Pancreas (tissue), 10 donors: ENCODE measurements at regions not wholly inside any gene's neighbourhood (a gene's known extent, or its start where the extent isn't known, plus 50 kb on each side); places are given as distances from the start of the nearest gene placed in this dataset.
"Not testable (repeated sequence)": the region's sequence is repeated elsewhere in the genome, so short reads cannot be mapped to it uniquely, and the experiment has no call there.

Source experiments
- ATAC-seq, 4 donors: fragments of 200-7000 bp; cut with Tn5 transposase; one replicate each; pipeline versions ENCODE4 v1.8.0 to v1.9.1; 2020; ENCODE audit warnings: mild to moderate bottlenecking in 4 of 4, moderate library complexity in 4 of 4
- DNase-seq, 6 donors: peaks; one replicate each; pipeline ENCODE4 v3.0.0-alpha.2; 2020
- FAIRE-seq: peaks from 2 replicates; lab custom pipeline; 2012; peaks lifted over from hg19 to GRCh38; lab: Jason Lieb, UNC
- H3K27ac ChIP-seq, 4 donors: fragments of 200-600 bp; sonication (generic); 1 replicate in 3 of 4; 2 replicates in 1 of 4; pipeline versions ENCODE4 v1.5.0 to v1.8.0; 2020
- H3K27me3 ChIP-seq, 4 donors: fragments of 200-600 bp; one replicate each; pipeline ENCODE4 v1.8.0; 2021
- H3K36me3 ChIP-seq, 3 donors: fragments of 200-600 bp; sonication (generic) in 1 of 3; one replicate each; pipeline versions ENCODE4 v1.5.0 to v1.8.0; 2020 to 2021
- H3K4me1 ChIP-seq, 3 donors: fragments of 200-600 bp; one replicate each; pipeline ENCODE4 v1.8.0; 2021
- H3K4me3 ChIP-seq, 4 donors: fragments of 200-600 bp; sonication (generic) in 2 of 4; one replicate each; pipeline versions ENCODE4 v1.5.0 to v1.8.0; 2020 to 2021
- H3K9me3 ChIP-seq, 4 donors: fragments of 200-600 bp; one replicate each; pipeline ENCODE4 v1.8.0; 2021
- CTCF ChIP-seq, 4 donors: fragments of 200-600 bp; sonication (generic) in 3 of 4; IDR thresholded peaks; one replicate each; pipeline versions ENCODE4 v1.5.0 to v1.8.0; 2021; ENCODE audit warnings: antibody characterized with exemption in 4 of 4
- WGBS, 2 donors: extraction: QIAGEN DNeasy Blood & Tissue Kit; methylation state at CpG; one replicate each; pipeline ENCODE4 v1.1.7; 2013; 5-methylcytosine and 5-hydroxymethylcytosine counted together
- intact Hi-C, 3 donors: fragments of 100-400 bp; cut with DNase I; formaldehyde crosslinking; loops; one replicate each; pipeline versions ENCODE4 v1.11.1 to v1.14.2; 2022
- donor health status: healthy with polysubstance abuse.
- donor health status: DM: no; HTN: no; CAD: no; lungs with moderate emphysema.
- donor health status: DM: no; HTN: no; CAD: no.
- donor health status: control.
- donor health status: control.
- donor health status: Bipolar disorder and iron deficiency.
- donor health status: DM: yes; HTN: yes; CAD: no.
- donor health status: DM: no; HTN: no; CAD: no.
- donor health status: DM: no; HTN: no; CAD: no.
- donor health status: DM: yes; HTN: yes; CAD: no.

GRCh38 chr4:8976466-8977128 is 105.0 kb upstream of the HMX1 start:
- H3K4me3 ChIP-seq, DNase-seq, H3K36me3 ChIP-seq, H3K27ac ChIP-seq, H3K27me3 ChIP-seq, intact Hi-C loops, H3K4me1 ChIP-seq, FAIRE-seq, ATAC-seq, H3K9me3 ChIP-seq: not testable (repeated sequence)
- WGBS, 2 donors = 57 to 61% methylated on average over 24 of the region's 24 CpGs

- H3K27ac ChIP-seq, ATAC-seq, DNase-seq, H3K27me3 ChIP-seq, H3K4me1 ChIP-seq, intact Hi-C loops, H3K36me3 ChIP-seq, H3K9me3 ChIP-seq, H3K4me3 ChIP-seq: not testable (repeated sequence)
- peak; percentile 85 for FAIRE-seq
- 72 to 83% methylated on average over 7 of the region's 7 CpGs for WGBS, 2 donors
These were observed 101.0 kb upstream of the HMX1 start for GRCh38 chr4:8972635-8973034.

GRCh38 chr4:8965896-8966295 is 94.3 kb upstream of the HMX1 start:
- DNase-seq, H3K4me3 ChIP-seq, H3K27me3 ChIP-seq, intact Hi-C loops, H3K9me3 ChIP-seq, ATAC-seq, H3K4me1 ChIP-seq, FAIRE-seq, H3K27ac ChIP-seq, H3K36me3 ChIP-seq: not testable (repeated sequence)
- WGBS, 2 donors = 75 to 85% methylated on average over 15 of the region's 15 CpGs

GRCh38 chr4:8964201-8964788 is 92.7 kb upstream of the HMX1 start:
- ATAC-seq, H3K36me3 ChIP-seq, FAIRE-seq, H3K9me3 ChIP-seq, H3K27ac ChIP-seq, H3K4me1 ChIP-seq, H3K27me3 ChIP-seq, intact Hi-C loops: not testable (repeated sequence)
- H3K4me3 ChIP-seq = peak overlapping the region in 1 of 4 donors; percentile 7
- peak in 4 of 6 donors; percentile 20 to 63 (median 34) for DNase-seq
- 5% methylated on average over 20 to 40 of the region's 40 CpGs for WGBS, 2 donors

- not testable (repeated sequence) for DNase-seq, H3K4me3 ChIP-seq
These were observed 91.9 kb upstream of the HMX1 start for GRCh38 chr4:8963533-8963932.

GRCh38 chr4:8961343-8961742 is 89.7 kb upstream of the HMX1 start:
- H3K4me1 ChIP-seq, H3K27me3 ChIP-seq, H3K36me3 ChIP-seq, ATAC-seq, H3K9me3 ChIP-seq, intact Hi-C loops, H3K4me3 ChIP-seq, FAIRE-seq, H3K27ac ChIP-seq: not testable (repeated sequence)
- peak; percentile 51 to 89 (median 78) for DNase-seq
- 5 to 6% methylated on average over 11 of the region's 11 CpGs for WGBS, 2 donors
- TF ChIP-seq CTCF (IDR thresholded peaks at IDR 0.05) = peak; percentile 23 to 47 (median 40)

More at GRCh38 chr4:8963533-8963932, 91.9 kb upstream of the HMX1 start:
- H3K4me1 ChIP-seq, intact Hi-C loops, H3K27ac ChIP-seq, H3K9me3 ChIP-seq, ATAC-seq, H3K36me3 ChIP-seq, FAIRE-seq, H3K27me3 ChIP-seq: not testable (repeated sequence)
- 1 to 2% methylated on average over 20 to 40 of the region's 41 CpGs for WGBS, 2 donors

- DNase-seq, FAIRE-seq, H3K27me3 ChIP-seq, ATAC-seq, H3K4me1 ChIP-seq, H3K4me3 ChIP-seq, H3K27ac ChIP-seq, intact Hi-C loops, H3K36me3 ChIP-seq, H3K9me3 ChIP-seq: not testable (repeated sequence)
- WGBS, 2 donors = 45 to 60% methylated on average over 16 to 18 of the region's 18 CpGs
These were observed 87.8 kb upstream of the HMX1 start for GRCh38 chr4:8959471-8959870.

- ATAC-seq, DNase-seq, FAIRE-seq, H3K4me3 ChIP-seq, H3K36me3 ChIP-seq, H3K27ac ChIP-seq, H3K4me1 ChIP-seq, intact Hi-C loops, H3K9me3 ChIP-seq, H3K27me3 ChIP-seq: not testable (repeated sequence)
- 69 to 81% methylated on average over 16 of the region's 16 CpGs for WGBS, 2 donors
These were observed 82.4 kb upstream of the HMX1 start for GRCh38 chr4:8954001-8954400.

- H3K4me3 ChIP-seq, H3K36me3 ChIP-seq, H3K4me1 ChIP-seq, FAIRE-seq, H3K27me3 ChIP-seq, DNase-seq, H3K9me3 ChIP-seq, ATAC-seq, intact Hi-C loops, H3K27ac ChIP-seq: not testable (repeated sequence)
- WGBS, 2 donors = 73 to 80% methylated on average over 12 of the region's 12 CpGs
These were observed 81.2 kb upstream of the HMX1 start for GRCh38 chr4:8952791-8953190.

GRCh38 chr4:8952109-8952508 is 80.5 kb upstream of the HMX1 start:
- WGBS, 2 donors = 59 to 76% methylated on average over 13 of the region's 13 CpGs
- H3K4me3 ChIP-seq, ATAC-seq, DNase-seq, H3K4me1 ChIP-seq, H3K36me3 ChIP-seq, H3K27ac ChIP-seq, FAIRE-seq, H3K9me3 ChIP-seq, H3K27me3 ChIP-seq, intact Hi-C loops: not testable (repeated sequence)

GRCh38 chr4:8945506-8945905 is 73.9 kb upstream of the HMX1 start:
- H3K9me3 ChIP-seq, ATAC-seq, DNase-seq, FAIRE-seq, H3K27me3 ChIP-seq, H3K27ac ChIP-seq, intact Hi-C loops, H3K4me3 ChIP-seq, H3K4me1 ChIP-seq, H3K36me3 ChIP-seq: not testable (repeated sequence)
- WGBS, 2 donors = 59 to 68% methylated on average over 6 of the region's 6 CpGs
